ENCODE measurements at regions not wholly inside any gene's neighbourhood (a gene's known extent, or its start where the extent isn't known, plus 50 kb on each side); places are given as distances from the start of the nearest gene placed in this dataset.

GRCh38 chr2:35803126-35803525 is 552.5 kb upstream of the CRIM1 start:
- no peak for TF ChIP-seq CTCF (IDR thresholded peaks at IDR 0.05; ENCODE audit: low read depth, low read length, missing input control)
- no peak for TF ChIP-seq RAD21 (IDR thresholded peaks at IDR 0.05)
- no peak for TF ChIP-seq GABPA (IDR thresholded peaks at IDR 0.05 in 1 of 2, conservative IDR thresholded peaks at IDR 0.05 in 1 of 2)
- no peak for TF ChIP-seq TAF1 (conservative IDR thresholded peaks at IDR 0.05)
- TF ChIP-seq HNF4G (IDR thresholded peaks at IDR 0.05), result no peak
- no peak for TF ChIP-seq REST (IDR thresholded peaks at IDR 0.05)
- no peak for TF ChIP-seq ATF3 (IDR thresholded peaks at IDR 0.05)
- no peak for TF ChIP-seq FOXA2 (IDR thresholded peaks at IDR 0.05)
- no peak for TF ChIP-seq YY1 (IDR thresholded peaks at IDR 0.05)
- no peak for TF ChIP-seq HNF4A (conservative IDR thresholded peaks at IDR 0.05)
- no peak for TF ChIP-seq MAX (IDR thresholded peaks at IDR 0.05)
- TF ChIP-seq EGR1 (IDR thresholded peaks at IDR 0.05; ENCODE audit: low read depth in 2 of 2), result no peak
